ENCODE measurements at regions not wholly inside any gene's neighbourhood (a gene's known extent, or its start where the extent isn't known, plus 50 kb on each side); places are given as distances from the start of the nearest gene placed in this dataset.

DNA sequence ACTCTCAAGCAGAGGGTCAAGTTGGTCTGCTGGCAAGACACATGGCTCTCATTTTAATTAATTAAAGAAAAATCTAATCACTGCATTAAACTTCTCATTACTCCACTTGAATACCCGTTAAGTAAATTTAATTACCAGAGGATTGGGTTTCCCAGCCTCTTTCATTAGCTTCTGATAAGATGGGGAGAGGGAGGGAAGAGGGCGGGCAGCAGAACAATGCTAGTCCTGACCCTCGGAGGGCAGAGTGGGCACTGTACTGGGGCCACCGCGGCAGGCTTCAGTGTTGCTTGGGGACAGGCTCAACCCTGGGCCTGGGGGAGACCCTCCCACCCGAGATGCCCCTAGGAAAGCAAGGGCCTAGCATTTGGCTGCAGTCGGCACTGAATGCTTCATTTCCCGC, 55.6 kb upstream of the LINGO1 start:
- intact Hi-C loops (cut with DNase I): no loop called here
- DNase-seq: no peak

DNA sequence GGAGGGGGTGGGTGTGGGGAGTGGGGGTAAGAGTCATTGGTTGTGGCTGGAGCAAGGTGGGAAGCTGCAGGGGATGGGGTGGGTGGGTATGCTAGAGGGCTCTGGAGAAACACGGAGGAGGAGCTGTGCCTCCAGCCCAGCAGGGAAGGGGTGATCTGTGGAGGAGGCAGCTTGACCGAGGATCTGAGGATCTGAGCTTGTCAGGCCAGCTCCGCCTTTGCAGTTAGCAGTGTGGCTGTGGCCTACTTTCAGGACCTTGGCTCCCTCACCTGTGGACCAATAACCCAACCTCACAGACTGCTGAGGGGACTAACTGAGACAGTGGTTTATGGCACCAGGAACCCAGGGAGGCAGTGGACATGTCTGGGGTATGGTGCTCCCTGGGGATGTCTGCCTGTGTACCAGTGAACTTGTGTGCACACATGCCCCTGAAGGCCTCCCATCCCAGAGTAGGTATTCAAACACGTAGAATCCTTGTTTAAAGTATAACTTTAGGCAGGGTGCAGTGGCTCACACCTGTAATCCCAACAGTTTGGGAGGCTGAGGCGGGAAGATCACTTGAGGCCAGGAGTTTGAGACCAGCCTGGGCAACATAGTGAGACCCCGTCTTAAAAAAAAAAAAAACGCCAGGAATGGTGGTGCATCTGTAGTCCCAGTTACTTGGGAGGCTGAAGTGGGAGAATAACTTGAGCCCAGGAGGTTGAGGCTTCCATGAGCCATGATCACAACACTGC, 52.5 kb upstream of the LINGO1 start:
- DNase-seq: no peak
- intact Hi-C loops (cut with DNase I): no loop called here

DNA sequence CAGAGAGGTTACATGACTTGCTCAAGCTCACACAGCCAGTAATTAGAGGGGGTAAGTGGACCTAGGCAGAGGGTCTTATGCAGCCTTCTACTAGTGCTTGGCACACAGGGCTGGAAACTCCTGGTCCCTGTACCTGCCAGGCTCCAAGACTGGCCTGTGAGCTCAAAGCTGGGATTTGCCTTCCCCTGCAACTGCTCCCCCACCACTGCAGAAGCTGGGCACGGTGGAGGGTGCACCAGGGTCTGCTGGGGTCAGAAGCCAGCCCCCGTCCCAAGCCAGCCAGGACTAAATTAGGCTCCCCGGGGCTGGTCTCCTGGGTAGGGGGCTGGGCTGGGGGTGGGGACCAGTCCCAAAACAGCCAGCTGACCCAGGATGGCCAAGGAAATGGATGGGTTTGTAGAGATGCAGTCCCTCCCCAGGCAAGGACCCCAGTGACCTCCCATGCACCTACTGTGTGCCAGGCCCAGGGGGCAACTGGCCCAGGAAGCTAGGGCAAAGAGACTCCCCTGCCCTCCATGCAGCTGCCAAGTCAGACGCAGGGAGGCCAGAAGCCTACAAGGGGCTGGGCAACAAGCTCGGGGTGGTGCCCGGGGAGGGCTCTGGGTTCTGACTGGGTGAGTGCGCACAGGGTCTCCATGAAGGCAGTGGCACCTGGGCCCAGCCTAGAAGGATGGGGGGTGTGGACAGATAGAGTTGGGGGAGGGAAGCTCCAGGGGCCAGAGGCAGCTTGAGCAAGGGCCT, 51.8 kb upstream of the LINGO1 start:
- intact Hi-C loops (cut with DNase I): no loop called here
- no peak for DNase-seq

GRCh38 chr15:77682564-77682963, 49.9 kb upstream of the LINGO1 start:
- intact Hi-C loops (cut with DNase I): no loop called here
- no peak for DNase-seq

Data from head of caudate nucleus (tissue), 42 donors.